Right atrium auricular region (tissue), 2 donors: ENCODE measurements at regions not wholly inside any gene's neighbourhood (a gene's known extent, or its start where the extent isn't known, plus 50 kb on each side); places are given as distances from the start of the nearest gene placed in this dataset.

Experiments
- DNase-seq: peaks from one replicate; pipeline ENCODE4 v3.0.0-alpha.2; 2019; ENCODE audit warnings: low spot score
- H3K27ac ChIP-seq, 2 donors: fragments of 200-600 bp; sonication (generic); 1 replicate in 1 of 2; 2 replicates in 1 of 2; pipeline ENCODE4 v1.5.1; 2016 to 2019
- H3K27me3 ChIP-seq, 2 donors: fragments of 200-600 bp; sonication (generic); one replicate each; pipeline versions ENCODE4 v1.5.1 to v1.6.0; 2017 to 2019
- H3K36me3 ChIP-seq: fragments of 200-600 bp; sonication (generic); one replicate; pipeline ENCODE4 v1.5.1; 2016
- H3K4me1 ChIP-seq, 2 donors: fragments of 200-600 bp; sonication (generic); one replicate each; pipeline versions ENCODE4 v1.5.1 to v1.6.0; 2017 to 2019
- H3K4me3 ChIP-seq, 2 donors: fragments of 200-600 bp; sonication (generic); 1 replicate in 1 of 2; 2 replicates in 1 of 2; pipeline ENCODE4 v1.5.1; 2017 to 2019; ENCODE audit warnings: mild to moderate bottlenecking in 1 of 2, moderate library complexity in 1 of 2
- H3K9me3 ChIP-seq, 2 donors: fragments of 200-600 bp; sonication (generic); one replicate each; pipeline ENCODE4 v1.5.1; 2019
- CTCF ChIP-seq, 2 donors: fragments of 200-600 bp; sonication (generic); IDR thresholded peaks; one replicate each; pipeline ENCODE4 v1.5.1; 2019; ENCODE audit warnings: antibody characterized with exemption in 2 of 2

GRCh38 chr12:11559626-11560340 lies 89.7 kb upstream of the ETV6 start:
- H3K27ac ChIP-seq: no peak overlapping the region
- H3K27me3 ChIP-seq: no peaks in the 10 kb centered on the region
- no peak for TF ChIP-seq CTCF (IDR thresholded peaks at IDR 0.05)
- no peak for DNase-seq
- no peaks in the 10 kb centered on the region for H3K36me3 ChIP-seq
- H3K4me3 ChIP-seq: no peak overlapping the region
- no peaks in the 10 kb centered on the region for H3K4me1 ChIP-seq
- no peaks in the 10 kb centered on the region for H3K9me3 ChIP-seq

DNA sequence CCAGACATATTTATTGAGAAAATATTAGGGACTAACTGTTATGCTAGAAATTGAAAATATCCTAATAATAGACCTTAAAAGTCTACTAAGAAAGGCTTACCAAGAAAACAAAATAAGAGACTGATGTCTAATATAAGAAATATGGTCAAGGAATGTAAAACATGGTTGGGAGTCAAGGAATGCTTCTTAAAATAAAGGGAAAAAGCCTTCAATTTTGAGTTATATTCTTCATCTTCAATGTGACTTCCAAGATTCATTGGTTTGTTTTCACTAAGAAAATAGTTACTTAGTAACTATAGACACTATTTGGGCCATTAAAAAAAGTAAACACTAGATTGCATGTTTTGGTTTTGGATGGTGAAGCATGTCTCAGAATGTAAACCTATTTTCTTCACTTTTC lies 88.1 kb upstream of the ETV6 start:
- Histone ChIP-seq H3K27me3 (no peaks in the 10 kb centered on the region), H3K27ac (no peak overlapping the region)
- TF ChIP-seq CTCF (IDR thresholded peaks at IDR 0.05): no peak

DNA sequence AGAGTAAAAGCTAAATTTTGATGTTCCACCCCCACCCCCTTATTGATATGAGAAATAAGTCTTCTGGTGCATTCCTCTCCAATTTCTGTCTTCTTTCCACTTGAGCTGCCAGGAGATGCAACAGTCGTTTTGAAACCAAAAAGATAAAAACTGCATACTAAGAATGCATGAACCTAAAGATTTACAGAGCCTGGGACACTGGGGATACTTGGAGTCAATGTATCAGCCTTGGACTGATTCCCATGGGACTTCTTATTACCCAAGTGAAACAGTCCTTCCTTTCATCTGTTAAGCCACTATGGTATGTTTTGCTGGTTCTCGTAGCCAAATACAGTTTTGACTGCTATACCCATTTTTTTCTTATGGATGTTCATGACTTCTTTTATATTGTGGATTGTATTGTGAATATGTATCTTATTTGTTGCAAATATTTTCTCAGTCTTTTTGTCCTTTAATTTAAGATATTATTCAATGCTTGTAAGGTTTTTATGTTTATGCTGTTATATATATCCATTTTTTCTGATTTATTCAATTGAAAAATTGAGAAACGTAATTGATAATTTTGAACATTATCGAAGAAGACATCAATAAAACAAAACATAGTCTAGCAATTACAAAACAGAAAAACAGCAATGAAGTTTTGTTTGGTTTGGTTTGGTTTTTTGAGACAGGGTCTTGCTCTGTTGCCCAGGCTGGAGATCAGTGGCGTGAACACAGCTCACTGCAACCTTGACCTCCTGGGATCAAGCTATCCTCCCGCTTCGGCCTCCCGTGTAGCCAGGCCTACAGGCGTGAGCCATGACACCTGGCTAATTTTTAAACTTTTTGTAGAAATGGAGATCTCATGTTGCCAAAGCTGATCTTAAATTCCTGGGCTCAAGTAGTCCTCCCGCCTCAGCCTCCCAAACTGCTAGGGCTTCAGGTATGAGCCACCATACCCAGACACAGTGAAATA lies 85.4 kb upstream of the ETV6 start:
- Histone ChIP-seq H3K36me3 (no peaks in the 10 kb centered on the region), H3K27me3 (no peaks in the 10 kb centered on the region), H3K4me1 (no peaks in the 10 kb centered on the region), H3K4me3 (no peak overlapping the region), H3K9me3 (no peaks in the 10 kb centered on the region), H3K27ac (no peak overlapping the region)
- DNase-seq: no peak
- no peak for TF ChIP-seq CTCF (IDR thresholded peaks at IDR 0.05)

More for the DNA sequence above, 88.1 kb upstream of the ETV6 start:
- DNase-seq: no peak
- no peaks in the 10 kb centered on the region for H3K9me3 ChIP-seq
- no peak overlapping the region for H3K4me3 ChIP-seq
- no peaks in the 10 kb centered on the region for H3K36me3 ChIP-seq
- no peaks in the 10 kb centered on the region for H3K4me1 ChIP-seq

DNA sequence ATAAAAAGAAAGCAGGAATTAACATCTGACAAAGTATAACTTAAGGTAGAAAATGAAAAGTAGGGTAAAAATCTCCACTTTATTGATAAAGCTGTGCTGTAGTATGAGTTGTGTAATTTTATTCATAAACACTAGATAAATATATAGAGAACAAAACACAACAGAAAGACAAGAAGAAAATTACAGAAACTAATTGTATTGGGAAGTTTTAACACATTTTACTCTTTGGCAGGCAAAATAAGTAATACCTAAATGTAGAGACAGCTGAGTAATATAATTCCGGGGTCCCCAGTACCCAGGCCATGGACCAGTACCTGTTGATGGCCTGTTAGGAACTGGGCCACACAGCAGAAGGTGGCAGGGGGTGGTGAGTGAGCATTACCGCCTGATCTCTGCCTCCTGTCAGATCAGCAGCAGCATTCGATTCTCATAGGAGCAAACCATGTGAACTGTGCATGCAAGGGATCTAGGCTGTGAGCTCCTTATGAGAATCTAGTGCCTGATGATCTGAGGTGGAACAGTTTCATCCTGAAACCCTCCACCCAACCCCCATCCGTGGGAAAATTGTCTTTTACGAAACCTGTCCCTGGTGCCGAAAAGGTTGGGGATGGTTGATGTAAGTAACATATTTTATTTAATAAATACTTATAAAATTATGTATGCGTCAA lies 84.4 kb upstream of the ETV6 start:
- H3K27me3 ChIP-seq: no peaks in the 10 kb centered on the region
- no peak for DNase-seq
- TF ChIP-seq CTCF (IDR thresholded peaks at IDR 0.05): no peak
- no peaks in the 10 kb centered on the region for H3K36me3 ChIP-seq
- H3K4me1 ChIP-seq: no peaks in the 10 kb centered on the region
- no peak overlapping the region for H3K27ac ChIP-seq
- H3K9me3 ChIP-seq: no peaks in the 10 kb centered on the region
- H3K4me3 ChIP-seq: no peak overlapping the region

DNA sequence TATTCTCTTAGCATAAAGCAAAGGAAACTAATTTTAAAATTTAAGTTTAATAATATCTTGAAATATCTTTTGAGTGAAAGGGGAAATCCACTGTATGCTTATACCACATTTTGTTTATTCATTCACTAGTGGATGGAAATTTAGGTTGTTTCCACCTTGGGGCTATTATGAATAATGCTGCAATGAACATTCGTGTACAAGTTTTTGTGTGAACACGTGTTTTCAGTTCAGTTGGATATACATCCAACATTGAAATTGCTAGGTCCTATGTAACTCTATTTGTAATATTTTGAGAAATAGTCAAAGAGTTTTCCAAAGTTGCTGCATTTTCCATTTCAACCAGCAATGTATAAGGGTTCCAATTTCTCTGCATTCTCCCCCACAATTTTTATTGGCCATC lies 83.7 kb upstream of the ETV6 start:
- no peaks in the 10 kb centered on the region for H3K36me3 ChIP-seq
- no peak for DNase-seq
- H3K27ac ChIP-seq: no peak overlapping the region
- no peak overlapping the region for H3K4me3 ChIP-seq
- no peaks in the 10 kb centered on the region for H3K4me1 ChIP-seq
- no peaks in the 10 kb centered on the region for H3K9me3 ChIP-seq
- H3K27me3 ChIP-seq: no peaks in the 10 kb centered on the region
- TF ChIP-seq CTCF (IDR thresholded peaks at IDR 0.05): no peak
